Neuronal stem cell (in vitro differentiated cells): ENCODE measurements at regions not wholly inside any gene's neighbourhood (a gene's known extent, or its start where the extent isn't known, plus 50 kb on each side); places are given as distances from the start of the nearest gene placed in this dataset.

Experiments
- DNase-seq: peaks from one replicate; pipeline ENCODE4 v3.0.0-alpha.2; 2013; ENCODE audit warnings: low spot score
- H2AFZ ChIP-seq: one replicate; pipeline ENCODE4 v1.6.1; 2013; ENCODE audit warnings: mild to moderate bottlenecking, low read length, inconsistent platforms
- H2AK5ac ChIP-seq: 2 replicates; pipeline ENCODE4 v1.6.1; 2013; ENCODE audit warnings: low read depth, mild to moderate bottlenecking, inconsistent platforms, low read length, moderate library complexity, mixed read lengths
- H2BK120ac ChIP-seq: 2 replicates; pipeline ENCODE4 v1.6.1; 2013; ENCODE audit warnings: low read depth, mild to moderate bottlenecking, inconsistent platforms, low read length, moderate library complexity, mixed read lengths
- H2BK12ac ChIP-seq: one replicate; pipeline ENCODE4 v1.6.1; 2013; ENCODE audit warnings: low read length, inconsistent platforms
- H2BK15ac ChIP-seq: 2 replicates; pipeline ENCODE4 v1.6.1; 2013; ENCODE audit warnings: mild to moderate bottlenecking, low read length, inconsistent platforms, mixed read lengths
- H2BK5ac ChIP-seq: one replicate; pipeline ENCODE4 v1.6.1; 2013; ENCODE audit warnings: inconsistent platforms, mild to moderate bottlenecking, low read length, moderate library complexity
- H3K14ac ChIP-seq: one replicate; pipeline ENCODE4 v1.6.1; 2013; ENCODE audit warnings: low read length, inconsistent platforms
- H3K18ac ChIP-seq: 2 replicates; pipeline ENCODE4 v1.6.1; 2013; ENCODE audit warnings: low read length, inconsistent platforms
- H3K23ac ChIP-seq: 2 replicates; pipeline ENCODE4 v1.6.1; 2013; ENCODE audit warnings: low read depth, mild to moderate bottlenecking, mixed read lengths, low read length, inconsistent platforms; ENCODE audit not compliant: poor library complexity
- H3K27ac ChIP-seq: replicated peaks from 3 replicates; pipeline ENCODE4 v1.5.1; 2013; ENCODE audit warnings: low read length, inconsistent platforms
- H3K27me3 ChIP-seq, 3 experiments: 2 replicates each; pipeline ENCODE4 v1.6.1; 2013; ENCODE audit warnings: low read length in 3 of 3, mild to moderate bottlenecking in 2 of 3, inconsistent platforms in 1 of 3, low read depth in 1 of 3, mixed read lengths in 1 of 3, moderate library complexity in 1 of 3; ENCODE audit not compliant: control insufficient read depth in 3 of 3, insufficient read depth in 3 of 3
- H3K36me3 ChIP-seq, 2 donors: replicated peaks in 1 of 2; 2 replicates each; pipeline ENCODE4 v1.6.1; 2013; ENCODE audit warnings: low read length in 2 of 2; ENCODE audit not compliant: control insufficient read depth in 2 of 2, insufficient read depth in 2 of 2
- H3K4ac ChIP-seq: 2 replicates; pipeline ENCODE4 v1.6.1; 2013; ENCODE audit warnings: inconsistent platforms, mild to moderate bottlenecking, low read length, moderate library complexity
- H3K4me1 ChIP-seq, 2 donors: 1 replicate in 1 of 2; 2 replicates in 1 of 2; pipeline ENCODE4 v1.6.1; 2013; ENCODE audit warnings: low read length in 2 of 2, low read depth in 1 of 2; ENCODE audit not compliant: control insufficient read depth in 2 of 2, insufficient read depth in 1 of 2
- H3K4me2 ChIP-seq: one replicate; pipeline ENCODE4 v1.6.1; 2013; ENCODE audit warnings: mild to moderate bottlenecking, low read length, inconsistent platforms; ENCODE audit not compliant: insufficient read depth, poor library complexity, severe bottlenecking
- H3K4me3 ChIP-seq, 2 donors: 2 replicates each; pipeline ENCODE4 v1.5.1; 2013; ENCODE audit warnings: low read length in 2 of 2, mild to moderate bottlenecking in 2 of 2, inconsistent platforms in 1 of 2, moderate library complexity in 1 of 2
- H3K79me1 ChIP-seq: one replicate; pipeline ENCODE4 v1.6.1; 2013; ENCODE audit warnings: low read depth, mild to moderate bottlenecking, inconsistent platforms, low read length, moderate library complexity
- H3K9ac ChIP-seq: one replicate; pipeline ENCODE4 v1.6.1; 2013; ENCODE audit warnings: mild to moderate bottlenecking, low read depth, low read length, inconsistent platforms; ENCODE audit not compliant: poor library complexity
- H3K9me3 ChIP-seq, 2 donors: replicated peaks in 1 of 2; 2 replicates each; pipeline versions ENCODE3 to v1.6.1; 2013; ENCODE audit warnings: low read length in 2 of 2, mild to moderate bottlenecking in 2 of 2, inconsistent platforms in 1 of 2, low read depth in 1 of 2, mixed read lengths in 1 of 2, moderate library complexity in 1 of 2; ENCODE audit not compliant: control insufficient read depth in 2 of 2, insufficient read depth in 1 of 2
- H4K8ac ChIP-seq: one replicate; pipeline ENCODE4 v1.6.1; 2013; ENCODE audit warnings: low read depth, mild to moderate bottlenecking, inconsistent platforms, low read length, moderate library complexity
- H4K91ac ChIP-seq: one replicate; pipeline ENCODE4 v1.6.1; 2013; ENCODE audit warnings: low read length, low read depth, mild to moderate bottlenecking, inconsistent platforms; ENCODE audit not compliant: poor library complexity
- WGBS, 2 donors: extraction: QIAGEN DNeasy Blood & Tissue Kit; methylation state at CpG; one replicate each; pipeline ENCODE4 v1.1.7; 2013; ENCODE audit warnings: missing lambda C conversion rate in 2 of 2, mixed read lengths in 1 of 2; ENCODE audit not compliant: insufficient read length in 2 of 2, insufficient replicate concordance in 1 of 2; ENCODE audit errors: extremely low coverage in 2 of 2; 5-methylcytosine and 5-hydroxymethylcytosine counted together

GRCh38 chr15:34691034-34691433 is 63.8 kb downstream of the GJD2 start:
- Histone ChIP-seq H3K27me3 (peaks cover 0 to under 1% (median 0%) of the 10 kb centered on the region in 3 experiments), H3K79me1 (no peaks in the 10 kb centered on the region), H3K23ac (no peak overlapping the region), H2BK12ac (no peak overlapping the region), H4K8ac (no peak overlapping the region), H4K91ac (no peak overlapping the region), H3K4ac (no peak overlapping the region), H3K27ac (no peak overlapping the region), H2AFZ (no peak overlapping the region), H2BK120ac (no peak overlapping the region), H3K18ac (no peak overlapping the region), H3K14ac (no peak overlapping the region), H3K36me3 (no peaks in the 10 kb centered on the region), H3K4me1 (no peaks in the 10 kb centered on the region), H3K9me3 (no peaks in the 10 kb centered on the region), H3K4me2 (no peak overlapping the region), H2BK5ac (no peak overlapping the region), H3K9ac (no peak overlapping the region), H2BK15ac (no peak overlapping the region), H2AK5ac (no peak overlapping the region), H3K4me3 (no peak overlapping the region)
- no peak for DNase-seq
- WGBS, 2 donors: no CpG with 5 or more reads among the region's 2 CpGs

GRCh38 chr15:34688699-34689098 is 66.1 kb downstream of the GJD2 start:
- Histone ChIP-seq H2BK5ac (no peak overlapping the region), H3K4ac (no peak overlapping the region), H2AK5ac (no peak overlapping the region), H3K27ac (no peak overlapping the region), H4K8ac (no peak overlapping the region), H3K9ac (no peak overlapping the region), H3K14ac (no peak overlapping the region), H3K4me1 (no peaks in the 10 kb centered on the region), H4K91ac (no peak overlapping the region), H2AFZ (no peak overlapping the region), H3K9me3 (no peaks in the 10 kb centered on the region), H3K36me3 (no peaks in the 10 kb centered on the region), H3K18ac (no peak overlapping the region), H3K4me2 (no peak overlapping the region), H3K4me3 (no peak overlapping the region), H2BK12ac (no peak overlapping the region), H3K79me1 (no peaks in the 10 kb centered on the region), H3K23ac (no peak overlapping the region), H2BK15ac (no peak overlapping the region), H3K27me3 (no peaks in the 10 kb centered on the region), H2BK120ac (no peak overlapping the region)
- WGBS, 2 donors: no CpG with 5 or more reads among the region's 2 CpGs
- DNase-seq: no peak

- no peak overlapping the region for H2BK5ac ChIP-seq
- WGBS, 2 donors: no CpG with 5 or more reads among the region's 2 CpGs
Measured at GRCh38 chr15:34684351-34684750, 70.4 kb downstream of the GJD2 start.

GRCh38 chr15:34682674-34683073 is 72.1 kb downstream of the GJD2 start:
- no peaks in the 10 kb centered on the region for H3K4me1 ChIP-seq
- no peak overlapping the region for H2BK120ac ChIP-seq
- no peak overlapping the region for H3K27ac ChIP-seq
- no peak overlapping the region for H3K9ac ChIP-seq
- H2BK15ac ChIP-seq: no peak overlapping the region
- no CpG with 5 or more reads among the region's 5 CpGs for WGBS, 2 donors
- H3K18ac ChIP-seq: no peak overlapping the region
- DNase-seq: no peak
- no peak overlapping the region for H4K91ac ChIP-seq
- H3K4me2 ChIP-seq: no peak overlapping the region
- no peak overlapping the region for H3K4ac ChIP-seq
- H3K4me3 ChIP-seq: no peak overlapping the region
- no peak overlapping the region for H2AFZ ChIP-seq
- no peaks in the 10 kb centered on the region for H3K36me3 ChIP-seq
- H2AK5ac ChIP-seq: no peak overlapping the region
- no peak overlapping the region for H3K23ac ChIP-seq
- no peak overlapping the region for H2BK5ac ChIP-seq
- no peaks in the 10 kb centered on the region for H3K79me1 ChIP-seq
- H2BK12ac ChIP-seq: no peak overlapping the region
- no peaks in the 10 kb centered on the region for H3K9me3 ChIP-seq
- peaks cover 0 to 11% (median 0%) of the 10 kb centered on the region in 3 experiments for H3K27me3 ChIP-seq
- no peak overlapping the region for H3K14ac ChIP-seq
- no peak overlapping the region for H4K8ac ChIP-seq

More at GRCh38 chr15:34684351-34684750, 70.4 kb downstream of the GJD2 start:
- H3K4me2 ChIP-seq: no peak overlapping the region
- no peak overlapping the region for H4K91ac ChIP-seq
- no peaks in the 10 kb centered on the region for H3K9me3 ChIP-seq
- DNase-seq: no peak
- H3K4me3 ChIP-seq: no peak overlapping the region
- no peak overlapping the region for H3K9ac ChIP-seq
- H3K4ac ChIP-seq: no peak overlapping the region
- H3K4me1 ChIP-seq: no peaks in the 10 kb centered on the region
- H4K8ac ChIP-seq: no peak overlapping the region
- H3K14ac ChIP-seq: no peak overlapping the region
- H3K36me3 ChIP-seq: no peaks in the 10 kb centered on the region
- H2BK120ac ChIP-seq: no peak overlapping the region
- H2BK15ac ChIP-seq: no peak overlapping the region
- H3K23ac ChIP-seq: no peak overlapping the region
- no peak overlapping the region for H3K18ac ChIP-seq
- no peak overlapping the region for H2AK5ac ChIP-seq
- H2AFZ ChIP-seq: no peak overlapping the region
- peaks cover 0 to 3% (median 0%) of the 10 kb centered on the region in 3 experiments for H3K27me3 ChIP-seq
- H2BK12ac ChIP-seq: no peak overlapping the region
- no peak overlapping the region for H3K27ac ChIP-seq
- H3K79me1 ChIP-seq: no peaks in the 10 kb centered on the region
